T-helper 1 cell treated with Interleukin-12 subunit alpha and Interleukin-12 subunit beta and Interleukin-4 antibody, amounts not matched to agents 30 ng/mL and 1 ng/mL, for 36 hours (primary cell): ENCODE measurements at regions not wholly inside any gene's neighbourhood (a gene's known extent, or its start where the extent isn't known, plus 50 kb on each side); places are given as distances from the start of the nearest gene placed in this dataset.

Experiments used
- intact Hi-C: fragments of 100-400 bp; cut with micrococcal nuclease; formaldehyde crosslinking; loops from one replicate; pipeline ENCODE4 v1.15.1; 2024

DNA sequence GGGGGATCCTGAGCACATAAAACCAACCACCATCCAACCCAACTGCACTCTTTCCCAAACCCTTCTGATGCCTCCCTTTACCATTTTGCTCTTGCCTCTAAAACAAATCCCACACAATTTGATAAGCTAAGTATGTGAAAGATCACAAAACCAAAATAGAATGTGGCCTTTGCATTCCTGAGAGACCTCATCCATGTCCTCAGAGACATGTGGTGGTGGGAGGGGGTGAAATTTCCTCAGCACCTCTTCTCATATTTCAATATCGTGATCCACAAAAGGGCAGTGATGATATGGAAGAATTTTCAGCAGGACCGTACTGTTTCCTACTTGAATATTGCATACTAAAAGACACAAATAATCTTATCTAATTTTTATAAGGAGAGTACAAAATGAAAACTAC is 423.3 kb downstream of the TLE1 start:
- intact Hi-C loops, result no loop called here

DNA sequence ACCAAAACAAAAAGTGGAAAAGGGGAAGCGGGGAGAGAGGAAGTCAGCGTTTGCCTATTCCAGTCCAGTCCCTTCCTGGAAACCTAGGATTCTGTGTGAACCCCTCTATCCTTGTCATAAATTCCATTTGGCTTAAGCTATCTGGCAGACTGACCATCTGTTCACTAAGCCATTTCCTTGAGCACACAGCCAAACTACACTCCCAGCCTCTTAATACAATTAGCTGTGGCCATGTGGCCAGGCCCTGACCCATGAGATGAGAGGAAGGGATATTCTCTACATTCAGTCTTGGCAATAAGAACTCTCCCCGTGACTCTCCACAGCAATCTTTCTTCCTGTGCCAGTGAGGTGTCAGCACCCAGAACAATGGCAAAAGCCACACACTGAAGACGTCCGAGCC is 424.8 kb downstream of the TLE1 start:
- intact Hi-C loops, result no loop called here

DNA sequence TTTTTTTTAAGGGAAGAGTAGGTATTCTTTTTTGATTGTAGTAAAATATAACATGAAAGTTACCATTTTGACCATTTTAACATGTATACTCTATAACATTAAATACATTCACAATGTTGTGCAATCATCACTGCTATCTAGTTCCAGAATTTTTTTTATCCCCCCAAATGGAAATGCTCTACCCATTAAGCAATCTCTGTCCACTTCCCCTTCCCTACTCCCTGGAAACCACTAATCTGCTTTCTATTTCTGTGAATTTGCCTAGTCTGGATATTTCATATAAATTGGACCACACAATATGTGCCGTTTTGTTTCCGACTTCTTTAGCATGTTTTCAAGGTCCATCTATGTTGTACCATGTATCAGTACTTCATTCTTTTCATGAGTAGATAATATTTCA is 429.5 kb downstream of the TLE1 start:
- intact Hi-C loops, result no loop called here

DNA sequence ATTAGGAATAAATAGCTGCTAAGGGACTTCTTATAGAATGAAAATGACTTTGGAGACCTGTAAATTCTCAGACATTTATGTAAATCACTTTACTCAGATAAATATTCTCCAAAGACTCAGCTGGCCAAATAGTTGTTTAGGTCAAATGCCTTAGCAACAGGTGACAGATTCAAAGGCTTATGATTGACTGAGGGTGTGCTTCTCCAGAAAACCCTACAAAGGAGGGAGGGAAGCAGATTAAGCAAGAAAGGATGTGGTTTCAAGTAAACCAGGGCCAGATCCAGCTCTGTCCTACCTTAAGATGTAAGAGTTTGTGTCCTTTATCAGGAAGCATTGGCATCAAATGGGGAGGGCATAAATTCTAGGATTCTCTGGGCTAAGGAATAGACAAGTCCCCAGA is 433.0 kb downstream of the TLE1 start:
- intact Hi-C loops, result no loop called here

DNA sequence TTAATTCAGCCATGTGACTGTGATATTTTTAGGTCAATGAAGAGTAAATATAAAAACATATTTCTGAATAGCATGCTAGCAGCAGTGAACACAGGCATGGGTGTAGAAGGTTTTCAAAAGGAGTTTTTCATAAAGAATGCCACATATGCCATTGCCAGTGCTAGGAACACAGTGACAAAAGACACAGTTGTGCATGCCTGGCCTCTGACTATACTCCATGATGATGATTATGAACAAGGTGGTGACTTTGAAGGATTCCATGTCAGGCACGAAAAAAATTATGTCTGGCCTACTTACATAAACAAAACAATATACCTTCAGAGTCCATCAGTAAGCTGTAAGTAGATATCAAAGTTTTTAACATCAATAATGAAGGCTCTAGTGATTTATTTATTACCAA is 438.7 kb downstream of the TLE1 start:
- intact Hi-C loops, result no loop called here

DNA sequence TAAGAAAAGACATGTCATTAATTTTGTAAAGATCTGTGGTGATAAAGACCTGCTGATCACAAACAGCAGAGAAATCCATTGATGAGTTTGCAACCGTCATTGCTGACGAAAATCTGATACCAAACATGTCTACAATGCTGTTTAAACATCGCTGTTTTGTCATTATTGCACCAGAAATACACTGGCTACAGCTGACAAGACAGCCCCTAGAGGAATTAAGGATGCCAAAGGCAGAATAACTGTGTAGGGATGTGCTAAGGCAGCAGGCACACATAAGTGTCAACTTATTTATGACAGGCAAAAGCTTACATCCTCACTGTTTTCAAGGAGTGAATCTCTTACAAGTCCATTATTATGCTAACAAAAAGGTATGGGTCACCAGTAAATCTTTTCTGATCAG is 439.3 kb downstream of the TLE1 start:
- intact Hi-C loops, result no loop called here

DNA sequence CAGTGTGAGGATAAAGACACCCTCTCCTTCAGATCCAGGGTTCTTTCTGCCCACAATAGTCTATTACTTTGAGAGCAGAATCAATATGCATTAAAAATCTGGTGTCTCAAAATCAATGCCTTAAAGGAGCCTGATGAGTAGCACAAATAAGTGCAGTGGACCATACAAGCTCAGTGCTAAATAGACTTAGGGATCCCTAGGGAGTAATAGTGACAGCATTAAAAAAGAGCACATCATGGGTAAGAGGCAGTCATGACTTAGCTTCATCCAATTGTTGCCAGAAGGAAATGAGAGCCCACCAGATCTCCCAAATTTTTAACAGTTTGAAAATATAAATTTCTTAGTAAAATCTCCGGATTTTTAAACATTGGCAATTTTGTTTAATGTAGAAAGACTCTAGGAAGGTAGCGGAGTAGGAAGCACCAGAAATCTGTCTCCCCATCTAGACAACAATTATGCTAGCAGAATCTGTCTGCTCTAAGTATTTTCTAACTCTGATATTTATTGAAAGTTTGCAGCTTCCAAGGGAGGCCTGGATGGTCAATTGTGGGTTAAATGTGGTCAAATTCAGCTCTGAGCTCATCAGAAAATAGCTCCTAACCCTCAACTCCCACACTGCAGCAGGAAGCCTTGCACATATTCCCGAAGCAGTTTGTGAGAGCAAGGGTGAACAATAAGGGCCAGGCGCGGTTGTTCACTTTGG is 443.9 kb downstream of the TLE1 start:
- intact Hi-C loops, result no loop called here

DNA sequence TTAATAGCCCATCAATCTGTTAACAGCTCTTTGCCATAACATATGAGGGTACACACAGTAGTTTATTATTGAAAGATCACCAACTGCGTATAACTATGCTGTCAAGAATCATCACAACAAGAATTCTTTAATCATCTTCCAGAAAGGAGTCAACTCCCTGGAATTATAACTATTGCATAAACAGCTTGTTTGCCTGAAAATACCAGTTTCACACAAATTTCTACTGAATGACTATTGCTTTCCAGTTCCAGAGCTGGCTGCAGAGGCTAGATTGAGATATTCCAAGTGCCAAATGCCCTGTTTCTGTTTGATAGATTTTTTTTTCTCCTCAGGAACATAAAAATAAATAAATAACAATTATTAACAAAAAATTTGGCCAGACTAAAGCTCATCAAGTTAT is 444.7 kb downstream of the TLE1 start:
- intact Hi-C loops, result no loop called here

DNA sequence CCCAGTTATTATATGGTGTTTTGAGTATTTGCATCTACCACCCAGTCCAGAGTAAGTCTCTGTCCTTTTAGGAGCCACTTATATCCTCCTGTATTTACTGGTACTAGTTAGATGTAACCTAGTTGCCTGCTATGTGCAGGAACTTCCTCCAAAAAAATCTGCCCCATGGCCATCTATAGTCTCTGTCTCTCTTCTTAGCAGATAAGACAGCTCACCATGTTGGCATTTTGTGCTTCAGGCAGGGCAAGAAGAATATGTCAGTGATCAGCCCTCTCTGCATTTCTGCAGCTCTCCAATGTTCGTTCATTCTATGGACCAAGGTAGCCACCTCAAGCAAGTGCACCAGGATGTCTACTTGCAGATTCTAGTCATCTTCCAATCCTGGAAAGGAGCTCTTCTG is 446.5 kb downstream of the TLE1 start:
- intact Hi-C loops, result no loop called here

DNA sequence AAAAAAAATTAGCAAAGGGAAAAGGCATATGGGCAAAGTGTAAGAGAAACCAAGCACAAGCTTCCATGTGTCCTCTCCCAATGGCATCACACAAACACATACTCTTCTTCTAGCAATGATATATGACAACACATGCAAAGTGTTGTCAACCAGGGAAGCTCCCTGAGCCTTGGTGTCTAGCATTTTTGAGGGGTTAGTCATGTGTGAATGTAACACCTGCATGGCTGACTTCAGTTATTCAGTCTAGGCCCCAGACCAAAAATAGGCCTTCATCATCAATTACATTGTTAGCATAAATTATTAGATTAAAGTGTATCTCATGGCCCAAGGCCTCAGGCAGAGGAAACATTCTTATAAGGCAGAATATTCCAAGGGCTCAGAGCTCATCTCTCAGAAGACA is 450.0 kb downstream of the TLE1 start:
- intact Hi-C loops, result no loop called here

DNA sequence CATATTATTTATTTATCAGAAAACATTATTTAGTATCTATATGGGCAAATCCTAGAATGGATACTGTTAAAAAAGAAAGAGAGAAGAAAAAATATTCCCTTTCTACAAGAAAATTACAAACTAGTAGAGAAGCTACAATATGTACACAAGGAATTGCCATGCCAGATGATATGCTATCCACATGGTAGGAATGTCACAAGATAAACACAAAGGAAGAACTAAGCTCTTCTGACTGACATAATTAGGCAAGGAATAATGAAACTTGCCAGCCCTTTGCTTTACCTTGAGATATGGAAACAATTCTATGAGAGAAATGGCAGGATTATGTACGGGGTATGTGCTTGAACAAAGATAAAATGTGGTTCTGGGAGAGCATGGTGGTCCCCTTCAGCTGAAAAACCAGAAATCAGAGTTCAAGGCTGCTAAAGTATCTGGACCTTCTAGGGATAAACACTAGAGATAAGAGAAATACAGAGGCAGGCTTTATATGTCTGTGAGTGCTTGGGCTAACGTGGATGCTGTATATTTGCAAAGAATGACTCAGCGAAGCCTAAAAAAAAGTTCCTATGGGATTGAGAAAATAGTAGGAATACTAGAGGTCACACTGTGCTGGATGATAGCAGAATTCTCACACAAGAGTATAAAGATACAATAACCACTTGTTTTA is 451.6 kb downstream of the TLE1 start:
- intact Hi-C loops, result no loop called here

DNA sequence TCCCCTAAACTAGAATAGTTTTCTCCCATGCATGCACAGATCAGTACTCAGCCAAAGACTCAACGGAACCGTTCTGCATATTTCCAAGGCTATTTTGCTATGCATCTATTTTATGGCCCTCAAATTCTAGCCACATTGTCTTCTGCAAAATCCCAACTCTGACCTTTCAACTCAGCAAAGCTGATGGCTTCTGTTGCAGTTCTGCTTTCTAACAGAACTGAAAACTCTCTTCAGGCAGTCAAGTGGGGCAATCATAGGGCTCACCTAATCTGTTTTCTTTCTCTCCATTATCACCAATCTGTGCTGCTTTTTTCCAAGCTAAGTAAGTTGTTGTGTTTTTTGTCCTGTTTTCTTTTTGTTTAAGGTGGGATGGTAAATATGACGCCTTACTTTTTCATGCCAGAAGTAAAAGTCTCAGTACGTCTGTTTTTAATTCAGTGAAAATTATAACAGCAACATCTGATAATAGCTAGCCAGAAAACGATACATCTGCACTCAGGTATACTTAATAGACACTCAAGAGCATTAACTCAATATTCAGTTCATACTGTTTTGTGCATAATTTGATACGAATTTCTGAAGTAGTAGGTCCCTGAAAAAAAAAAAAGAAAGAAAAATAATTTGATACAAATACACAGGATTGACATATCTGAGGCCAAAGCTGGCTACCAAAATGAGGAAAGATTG is 454.3 kb downstream of the TLE1 start:
- intact Hi-C loops, result no loop called here

DNA sequence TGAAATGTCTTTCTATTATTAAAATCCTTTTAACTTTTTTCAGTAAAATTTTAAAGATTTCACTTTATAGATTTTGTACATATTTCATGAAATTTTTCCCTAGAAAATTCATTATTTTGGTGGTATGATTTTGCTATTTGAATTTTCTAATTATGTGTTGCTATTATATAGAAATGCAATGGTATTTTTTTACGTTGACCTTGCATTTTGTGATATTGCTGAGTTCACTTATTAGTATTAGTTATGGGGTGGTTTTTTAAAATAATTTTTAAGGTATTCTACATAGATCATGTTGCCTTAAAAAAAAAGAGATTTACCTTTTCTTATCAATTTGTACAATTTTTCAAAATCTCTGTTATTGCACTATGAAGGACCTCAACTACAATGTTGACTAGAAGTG is 458.3 kb downstream of the TLE1 start:
- intact Hi-C loops, result no loop called here

DNA sequence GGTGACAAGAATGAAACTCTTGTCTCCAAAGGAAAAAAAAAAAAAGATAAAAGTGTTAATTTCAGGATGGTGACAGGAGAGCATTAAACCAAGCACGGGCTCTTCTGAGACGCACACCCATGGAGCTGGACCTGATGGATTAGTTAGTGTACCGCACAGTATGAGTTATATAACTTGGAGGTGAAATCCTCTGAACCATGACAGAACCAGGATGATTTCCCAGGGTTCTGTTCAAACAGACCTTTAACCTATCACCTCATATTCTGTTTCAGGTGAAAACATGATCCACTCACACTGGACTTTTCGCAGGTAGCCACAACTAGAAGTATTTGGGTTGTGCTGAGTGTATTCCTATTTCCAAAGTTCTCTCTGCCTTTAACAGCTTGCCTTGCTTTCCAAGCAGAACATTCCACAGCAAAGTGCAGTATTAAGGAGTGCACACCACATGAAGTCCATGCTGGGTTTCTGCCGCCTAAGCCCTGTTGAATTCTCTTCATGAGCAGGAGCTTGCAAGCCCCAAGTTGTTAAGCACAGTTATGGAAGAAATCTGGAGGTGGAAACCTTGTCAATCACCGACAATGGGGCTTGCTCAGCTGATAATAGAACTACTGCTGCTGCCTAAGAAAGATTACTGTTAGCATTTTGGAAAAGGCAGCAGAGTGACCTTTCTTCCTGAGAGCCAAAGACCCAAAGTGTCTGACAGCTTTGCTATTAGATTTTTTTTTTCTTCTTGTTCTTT is 461.7 kb downstream of the TLE1 start:
- intact Hi-C loops, result no loop called here

DNA sequence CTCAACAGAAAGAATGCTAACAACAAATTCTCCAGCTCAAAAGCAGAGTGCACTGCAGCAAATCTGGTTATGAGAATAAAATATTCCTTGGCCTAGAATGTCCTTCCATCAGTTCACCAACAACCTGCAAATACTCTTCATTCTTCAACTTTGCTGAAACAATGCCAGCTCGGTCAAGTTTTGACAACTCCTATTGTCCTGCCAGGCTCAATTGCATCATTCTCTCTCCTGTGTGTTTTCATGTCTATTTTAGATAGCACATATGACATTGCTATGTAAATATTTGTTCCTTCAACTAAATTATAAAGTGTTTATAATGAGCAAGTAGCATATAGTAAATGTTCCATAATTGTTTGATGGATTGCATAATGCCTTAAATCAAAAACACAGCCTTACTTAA is 463.8 kb downstream of the TLE1 start:
- intact Hi-C loops, result no loop called here

DNA sequence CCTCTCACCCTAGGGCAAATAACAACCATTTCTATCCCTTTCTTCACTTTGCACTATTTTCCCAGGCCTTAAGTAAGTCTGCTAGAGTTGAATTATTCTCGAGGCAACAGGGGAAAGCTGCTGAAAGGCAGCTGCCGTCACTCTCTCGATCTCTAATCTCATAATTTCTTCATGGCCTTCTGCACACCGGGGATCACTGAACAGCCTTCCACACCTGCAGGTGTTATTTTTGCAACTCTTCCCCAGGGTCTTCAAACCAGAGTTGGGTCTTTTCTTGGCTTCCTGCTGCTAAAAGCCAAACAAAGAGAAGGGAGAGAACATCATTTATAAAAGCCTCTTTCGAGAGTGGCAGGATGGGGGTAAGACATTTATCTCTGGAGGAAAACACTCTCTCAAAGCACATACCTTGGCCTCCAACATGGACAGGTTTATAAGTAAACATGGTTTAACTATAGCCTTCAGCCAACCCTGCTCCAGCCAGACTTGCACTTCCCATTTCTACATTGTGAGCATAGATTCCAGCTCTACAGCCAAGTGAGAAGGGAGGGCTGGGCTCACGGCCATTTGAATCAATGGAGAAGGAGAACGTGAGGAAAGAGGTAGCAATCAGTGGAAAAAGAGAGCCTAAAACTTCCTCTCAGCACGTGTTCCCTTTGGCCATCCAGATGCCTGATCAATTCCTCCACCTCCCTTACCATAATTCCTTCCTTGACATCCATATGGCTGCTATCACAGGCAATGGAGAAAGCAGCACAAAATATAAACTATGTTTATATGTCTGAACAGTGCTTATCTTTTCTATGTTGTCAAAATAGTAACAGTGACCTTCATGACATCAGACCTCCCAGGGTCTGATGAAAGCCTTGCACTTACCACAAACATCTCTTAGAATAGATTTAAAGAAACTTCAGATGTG is 464.9 kb downstream of the TLE1 start:
- intact Hi-C loops, result no loop called here

DNA sequence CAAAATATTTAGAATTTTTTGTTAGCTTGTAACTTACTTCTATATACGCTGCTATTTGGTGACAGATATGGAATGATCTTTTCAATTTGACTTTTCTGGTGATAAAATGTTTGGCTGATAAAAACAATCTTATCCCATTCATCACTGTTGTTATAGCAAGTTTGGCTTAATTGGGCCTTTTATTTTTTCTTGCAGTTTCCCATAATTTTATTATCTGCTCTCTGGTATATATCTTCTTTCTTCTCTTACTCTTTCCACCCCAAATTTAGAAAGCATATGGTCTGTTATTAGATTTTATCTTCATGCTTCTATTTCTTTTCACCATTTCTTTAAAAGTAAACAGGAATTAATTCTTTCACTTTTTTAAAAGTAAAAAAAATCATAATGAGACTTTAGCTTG is 474.4 kb downstream of the TLE1 start:
- intact Hi-C loops, result no loop called here

DNA sequence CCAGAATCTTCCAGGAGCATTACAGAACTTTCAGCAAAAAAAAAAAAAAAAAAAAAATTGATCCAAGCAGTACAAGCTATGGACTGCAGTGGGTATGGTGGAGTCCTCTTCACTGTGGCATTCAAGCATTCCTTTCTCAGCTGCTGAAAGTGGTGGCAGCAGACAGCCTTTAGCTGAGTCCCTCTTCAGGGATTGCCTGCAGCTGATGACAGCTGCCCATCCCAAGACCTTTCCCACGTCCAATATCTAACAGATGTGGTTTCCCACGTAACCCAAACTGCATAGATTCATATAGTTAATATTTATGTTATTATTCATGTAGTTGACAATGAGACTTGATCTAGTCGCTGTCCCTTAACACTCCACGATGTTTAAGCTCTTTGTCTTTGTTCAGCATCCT is 475.9 kb downstream of the TLE1 start:
- intact Hi-C loops, result no loop called here

DNA sequence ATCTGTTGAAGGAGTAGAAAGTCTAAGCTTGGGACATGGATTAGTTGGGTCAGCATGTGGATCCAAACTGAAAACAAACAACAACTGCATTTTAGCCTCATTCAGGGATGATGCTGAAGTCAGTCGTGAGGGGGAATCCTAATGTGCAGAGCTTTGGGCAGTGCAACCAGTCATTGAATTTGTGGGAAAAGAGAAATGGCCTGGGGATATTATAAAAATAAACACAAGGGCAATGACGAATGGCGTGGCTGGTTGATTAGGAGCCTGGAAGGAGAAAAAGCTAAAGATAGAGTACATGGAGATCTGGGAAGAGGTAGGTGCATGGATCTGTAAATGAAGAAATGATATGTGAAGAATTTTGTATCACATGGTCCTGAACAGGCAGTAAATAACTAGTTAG is 477.6 kb downstream of the TLE1 start:
- intact Hi-C loops, result no loop called here

DNA sequence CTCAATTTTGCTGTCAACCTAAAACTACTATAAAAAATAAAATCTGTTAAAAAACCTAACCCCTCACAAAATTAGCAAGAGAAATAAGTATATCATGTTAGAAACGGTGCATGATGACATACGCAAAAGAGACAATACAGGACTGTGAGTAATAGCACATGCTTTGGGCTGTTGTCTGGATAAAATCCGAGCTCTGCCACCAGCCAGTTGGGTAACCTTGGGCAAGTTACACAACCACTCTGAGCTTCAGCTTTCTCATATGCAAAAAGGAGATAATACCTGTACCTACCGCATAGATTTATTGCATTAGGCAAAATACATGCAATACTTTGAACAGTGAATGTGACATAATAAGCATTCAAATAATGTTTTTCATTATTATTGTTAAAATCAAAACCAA is 481.7 kb downstream of the TLE1 start:
- intact Hi-C loops, result no loop called here

DNA sequence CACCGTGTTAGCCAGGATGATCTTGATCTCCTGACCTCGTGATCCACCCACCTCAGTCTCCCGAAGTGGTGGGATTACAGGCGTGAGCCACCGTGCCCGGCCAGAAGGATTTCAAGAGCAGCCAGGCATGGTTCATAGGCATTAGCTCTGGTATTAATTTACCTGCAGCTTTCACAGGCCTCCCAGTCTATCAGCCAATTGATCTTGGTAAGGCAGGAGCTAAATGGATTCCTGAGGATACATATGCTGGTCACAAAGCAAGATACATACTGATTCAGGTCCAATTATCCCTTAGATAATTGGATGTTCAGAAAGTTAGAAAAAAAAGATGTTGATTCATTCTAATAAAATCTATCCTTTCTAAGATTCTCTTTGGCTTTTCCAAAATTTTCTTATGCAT is 487.1 kb downstream of the TLE1 start:
- intact Hi-C loops, result no loop called here
